A549 (cell line): ENCODE measurements at regions not wholly inside any gene's neighbourhood (a gene's known extent, or its start where the extent isn't known, plus 50 kb on each side); places are given as distances from the start of the nearest gene placed in this dataset.

ENCODE experiments used
- ATAC-seq, 2 experiments: fragments of 200-7000 bp in 1 of 2; fragments of >200 bp in 1 of 2; cut with Nextera tagmentation in 1 of 2; cut with Tn5 transposase in 1 of 2; 3 replicates each; pipeline versions ENCODE4 v1.8.0 to v1.9.1; 2018 to 2020; ENCODE audit warnings: mild to moderate bottlenecking in 1 of 2, moderate library complexity in 1 of 2
- CTCF ChIA-PET: fragments of 300-600 bp; sonication (Branson Sonifier 250); formaldehyde crosslinking; extraction: SDS; loops from one replicate; lab custom pipeline; 2021; ENCODE audit warnings: antibody characterized with exemption, inconsistent platforms; lab: Yijun Ruan, JAX
- POLR2A ChIA-PET: fragments of 350-600 bp; formaldehyde crosslinking; extraction: SDS; loops from one replicate; lab custom pipeline; 2021; ENCODE audit warnings: antibody characterized with exemption, inconsistent platforms; lab: Yijun Ruan, JAX
- DNase-seq, 2 experiments: peaks; one replicate each; pipeline versions ENCODE4 v3.0.0 to v3.0.0-alpha.2; 2011 to 2016; ENCODE audit warnings: low read depth in 1 of 2, low spot score in 1 of 2
- FAIRE-seq: peaks from 2 replicates; lab custom pipeline; 2011; peaks lifted over from hg19 to GRCh38; lab: Jason Lieb, UNC
- H3K27ac ChIP-seq, 2 experiments: fragments of >200 bp; sonication (Bioruptor Twin); formaldehyde crosslinking; 3 replicates each; pipeline ENCODE4 v1.5.1; 2016 to 2017
- H3K4me1 ChIP-seq: fragments of >200 bp; sonication (Bioruptor Twin); formaldehyde crosslinking; 3 replicates; pipeline ENCODE4 v1.6.1; 2016
- H3K4me2 ChIP-seq: fragments of >200 bp; sonication (Bioruptor Twin); formaldehyde crosslinking; 3 replicates; pipeline ENCODE4 v1.6.1; 2016
- H3K4me3 ChIP-seq: fragments of >200 bp; sonication (Bioruptor Twin); formaldehyde crosslinking; 3 replicates; pipeline ENCODE4 v1.5.1; 2016
- H3K9me3 ChIP-seq: fragments of >200 bp; sonication (Bioruptor Twin); formaldehyde crosslinking; 3 replicates; pipeline ENCODE4 v1.6.1; 2016
- BHLHE40 ChIP-seq: IDR thresholded peaks from 2 replicates; pipeline ENCODE4 v1.6.1; 2012; ENCODE audit warnings: low read depth, low read length, inconsistent platforms
- CBX2 ChIP-seq: fragments of 200-600 bp; sonication (generic); IDR thresholded peaks from 2 replicates; pipeline ENCODE4 v1.6.1; 2016; ENCODE audit warnings: low read depth, mild to moderate bottlenecking, borderline replicate concordance
- EHF ChIP-seq: fragments of 250-450 bp; sonication (Bioruptor Pico); IDR thresholded peaks from 2 replicates; pipeline ENCODE4 v1.5.0; 2020; ENCODE audit warnings: mild to moderate bottlenecking
- EHMT2 ChIP-seq: fragments of 200-600 bp; sonication (generic); IDR thresholded peaks from 2 replicates; pipeline ENCODE4 v1.6.1; 2016; ENCODE audit warnings: antibody characterized with exemption, low read depth, mild to moderate bottlenecking, moderate library complexity
- EP300 ChIP-seq, 2 experiments: fragments of >200 bp; sonication (Bioruptor Twin); formaldehyde crosslinking; IDR thresholded peaks; 2 replicates in 1 of 2; 3 replicates in 1 of 2; pipeline ENCODE4 v1.6.1; 2016 to 2017
- ESRRA ChIP-seq: fragments of 150-350 bp; IDR thresholded peaks from 2 replicates; pipeline ENCODE4 v1.6.1; 2014; ENCODE audit warnings: mild to moderate bottlenecking, low read length, borderline replicate concordance
- FOSB ChIP-seq: fragments of 250-450 bp; sonication (Bioruptor Pico); IDR thresholded peaks from 2 replicates; pipeline ENCODE4 v1.5.0; 2020; ENCODE audit warnings: mild to moderate bottlenecking, moderate library complexity
- FOXS1 ChIP-seq: fragments of 250-450 bp; sonication (Bioruptor Pico); IDR thresholded peaks from 2 replicates; pipeline ENCODE4 v1.5.0; 2020; ENCODE audit warnings: mild to moderate bottlenecking, moderate library complexity
- HMGXB4 ChIP-seq: fragments of 250-450 bp; sonication (Bioruptor Pico); IDR thresholded peaks from 2 replicates; pipeline ENCODE4 v1.5.0; 2021; ENCODE audit warnings: mild to moderate bottlenecking, moderate library complexity, borderline replicate concordance
- JUN ChIP-seq, 2 experiments: fragments of >200 bp; sonication (Bioruptor Twin); formaldehyde crosslinking; IDR thresholded peaks; 2 replicates in 1 of 2; 3 replicates in 1 of 2; pipeline ENCODE4 v1.6.1; 2016 to 2017
- KDM5A ChIP-seq: fragments of 200-600 bp; sonication (generic); IDR thresholded peaks from 2 replicates; pipeline ENCODE4 v1.6.1; 2016; ENCODE audit warnings: antibody characterized with exemption, mild to moderate bottlenecking
- MAFK ChIP-seq: fragments of 450-650 bp; IDR thresholded peaks from 2 replicates; pipeline ENCODE4 v1.6.1; 2014; ENCODE audit not compliant: partially characterized antibody
- MAZ ChIP-seq: fragments of 150-350 bp; IDR thresholded peaks from 2 replicates; pipeline ENCODE4 v1.6.1; 2014; ENCODE audit warnings: antibody characterized with exemption, low read depth, low read length, borderline replicate concordance
- NFE2L2 ChIP-seq: fragments of 150-350 bp; conservative IDR thresholded peaks from 2 replicates; pipeline ENCODE4 v1.6.1; 2014; ENCODE audit warnings: low read length
- POLR2A ChIP-seq: IDR thresholded peaks from 2 replicates; pipeline ENCODE4 v1.6.1; 2012; ENCODE audit warnings: mild to moderate bottlenecking, low read length
- RARB ChIP-seq: fragments of 250-450 bp; sonication (Bioruptor Pico); IDR thresholded peaks from 2 replicates; pipeline ENCODE4 v1.8.0; 2021; ENCODE audit warnings: mild to moderate bottlenecking, moderate library complexity
- RCOR1 ChIP-seq: fragments of 150-350 bp; IDR thresholded peaks from 2 replicates; pipeline ENCODE4 v1.6.1; 2014; ENCODE audit warnings: antibody characterized with exemption, low read length, low read depth
- RNF2 ChIP-seq: fragments of 200-600 bp; sonication (generic); IDR thresholded peaks from 2 replicates; pipeline ENCODE4 v1.6.1; 2016; ENCODE audit warnings: low read depth, mild to moderate bottlenecking, antibody characterized with exemption, moderate library complexity, borderline replicate concordance
- SREBF2 ChIP-seq: fragments of 450-650 bp; IDR thresholded peaks from 2 replicates; pipeline ENCODE4 v1.6.1; 2014; ENCODE audit warnings: mild to moderate bottlenecking, moderate library complexity
- TP53 ChIP-seq: fragments of 250-450 bp; sonication (Bioruptor Pico); IDR thresholded peaks from 2 replicates; pipeline ENCODE4 v1.5.0; 2021; ENCODE audit warnings: mild to moderate bottlenecking, moderate library complexity
- ZFP36 ChIP-seq: fragments of 450-650 bp; IDR thresholded peaks from 2 replicates; pipeline ENCODE4 v1.6.1; 2014; ENCODE audit warnings: borderline replicate concordance; ENCODE audit not compliant: partially characterized antibody
- ZNF302 ChIP-seq: fragments of 250-450 bp; sonication (Bioruptor Pico); IDR thresholded peaks from 2 replicates; pipeline ENCODE4 v1.9.0; 2021; ENCODE audit warnings: inconsistent platforms, mild to moderate bottlenecking, moderate library complexity
- ZSCAN20 ChIP-seq: fragments of 250-450 bp; sonication (Bioruptor Pico); IDR thresholded peaks from 2 replicates; pipeline ENCODE4 v1.8.0; 2022; ENCODE audit warnings: mild to moderate bottlenecking, moderate library complexity
- WGBS: methylation state at CpG from one replicate; pipeline ENCODE4 v1.1.6; 2017; ENCODE audit errors: missing lambda C conversion rate; 5-methylcytosine and 5-hydroxymethylcytosine counted together
- TF ChIP-seq, protein P1 (sequence below): fragments of >200 bp; sonication (Bioruptor Twin); formaldehyde crosslinking; IDR thresholded peaks from 3 replicates; pipeline ENCODE4 v1.5.1; 2016

GRCh38 chr2:19700861-19701585, 200.8 kb downstream of the TTC32 start:
- FAIRE-seq, result no peak
- Histone ChIP-seq H3K4me1 (no peaks in the 10 kb centered on the region), H3K9me3 (peaks cover 16% of the 10 kb centered on the region; the same call in 2 of the 3 replicates), H3K4me2 (no peak overlapping the region), H3K27ac (no peak overlapping the region), H3K4me3 (no peak overlapping the region)
- 72% methylated on average over 10 of the region's 10 CpGs for WGBS
- TF ChIP-seq FOXS1 (no peak), ZFP36 (no peak), SREBF2 (no peak), RNF2 (no peak), KDM5A (no peak), EP300 (IDR thresholded peaks at IDR 0.05) (no peak), ZNF302 (CRISPR knock-in tag) (no peak), ZSCAN20 (CRISPR knock-in tag) (no peak)
- POLR2A ChIA-PET, result no interaction called here
- ATAC-seq, result no peak
- CTCF ChIA-PET, result interaction anchor here (1.4 to 1.7 kb wide), 2 partner anchors 9 to 11 kb away, joined by 4 read pairs; no protein-coding TSS in a partner anchor
- DNase-seq, result no peak

DNA sequence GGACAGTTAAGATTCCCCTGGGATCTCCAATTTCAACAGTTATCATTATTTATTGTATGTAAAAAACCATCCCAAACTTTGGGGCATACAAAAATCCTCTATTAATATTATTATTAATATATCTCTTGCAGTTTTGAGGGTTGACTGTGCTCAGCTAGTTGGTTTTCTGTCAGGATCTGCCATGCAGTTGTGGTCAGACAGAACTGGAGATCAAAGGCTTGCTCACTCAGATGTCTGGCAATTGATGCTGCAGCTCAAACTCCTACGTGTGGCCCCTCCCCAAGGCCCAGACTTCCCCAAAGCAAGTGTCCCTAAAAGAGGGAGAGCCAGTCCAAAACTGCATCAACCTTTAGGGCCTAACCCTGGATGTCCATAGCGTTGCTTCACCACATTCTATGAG, 204.7 kb downstream of the TTC32 start:
- H3K4me1 ChIP-seq, result no peaks in the 10 kb centered on the region
- FAIRE-seq (no peak), ATAC-seq (no peak), DNase-seq (no peak)
- no peak overlapping the region for H3K4me3 ChIP-seq
- ChIA-PET CTCF (no interaction called here), POLR2A (no interaction called here)
- no peak overlapping the region for H3K27ac ChIP-seq
- no peak overlapping the region for H3K4me2 ChIP-seq
- H3K9me3 ChIP-seq, result peaks cover 16% of the 10 kb centered on the region; the same call in 2 of the 3 replicates
- WGBS, result 7% methylated on average over 2 of the region's 2 CpGs
- no peak for TF ChIP-seq POLR2A
- no peak for TF ChIP-seq FOXS1
- no peak for TF ChIP-seq NFE2L2
- TF ChIP-seq MAFK, result no peak
- no peak for TF ChIP-seq BHLHE40
- no peak for TF ChIP-seq RCOR1
- no peak for TF ChIP-seq KDM5A

- ChIA-PET POLR2A (no interaction called here), CTCF (interaction anchor here (0.9 to 1.2 kb wide), 2 partner anchors 131 to 1309 kb away, joined by 3 read pairs; no protein-coding TSS in a partner anchor)
- no peak for FAIRE-seq
- WGBS, result 32% methylated on average over 4 of the region's 4 CpGs
- ATAC-seq, result no peak
- Histone ChIP-seq H3K4me1 (no peaks in the 10 kb centered on the region), H3K9me3 (peaks cover 16% of the 10 kb centered on the region; the same call in 2 of the 3 replicates), H3K4me2 (no peak overlapping the region), H3K4me3 (no peak overlapping the region), H3K27ac (no peak overlapping the region)
- DNase-seq, result no peak
- TF ChIP-seq EHF (CRISPR knock-in tag) (no peak), CBX2 (no peak), FOXS1 (no peak), POLR2A (no peak), ESRRA (no peak), ZFP36 (no peak), RARB (CRISPR knock-in tag) (no peak), JUN (IDR thresholded peaks at IDR 0.05) (no peak), HMGXB4 (CRISPR knock-in tag) (no peak), TP53 (CRISPR knock-in tag) (no peak), FOSB (CRISPR knock-in tag) (no peak), SREBF2 (no peak), MAZ (no peak), EHMT2 (no peak)
- TF ChIP-seq, protein P1, sequence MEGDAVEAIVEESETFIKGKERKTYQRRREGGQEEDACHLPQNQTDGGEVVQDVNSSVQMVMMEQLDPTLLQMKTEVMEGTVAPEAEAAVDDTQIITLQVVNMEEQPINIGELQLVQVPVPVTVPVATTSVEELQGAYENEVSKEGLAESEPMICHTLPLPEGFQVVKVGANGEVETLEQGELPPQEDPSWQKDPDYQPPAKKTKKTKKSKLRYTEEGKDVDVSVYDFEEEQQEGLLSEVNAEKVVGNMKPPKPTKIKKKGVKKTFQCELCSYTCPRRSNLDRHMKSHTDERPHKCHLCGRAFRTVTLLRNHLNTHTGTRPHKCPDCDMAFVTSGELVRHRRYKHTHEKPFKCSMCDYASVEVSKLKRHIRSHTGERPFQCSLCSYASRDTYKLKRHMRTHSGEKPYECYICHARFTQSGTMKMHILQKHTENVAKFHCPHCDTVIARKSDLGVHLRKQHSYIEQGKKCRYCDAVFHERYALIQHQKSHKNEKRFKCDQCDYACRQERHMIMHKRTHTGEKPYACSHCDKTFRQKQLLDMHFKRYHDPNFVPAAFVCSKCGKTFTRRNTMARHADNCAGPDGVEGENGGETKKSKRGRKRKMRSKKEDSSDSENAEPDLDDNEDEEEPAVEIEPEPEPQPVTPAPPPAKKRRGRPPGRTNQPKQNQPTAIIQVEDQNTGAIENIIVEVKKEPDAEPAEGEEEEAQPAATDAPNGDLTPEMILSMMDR, result no peak
Observed at GRCh38 chr2:19695706-19696105, 206.1 kb downstream of the TTC32 start.
